Kidney (tissue), 13 donors: ENCODE measurements at regions not wholly inside any gene's neighbourhood (a gene's known extent, or its start where the extent isn't known, plus 50 kb on each side); places are given as distances from the start of the nearest gene placed in this dataset.

Experiments
- DNase-seq, 5 donors: peaks; one replicate each; pipeline ENCODE4 v3.0.0-alpha.2; 2013 to 2020
- FAIRE-seq: peaks from 2 replicates; lab custom pipeline; 2012; peaks lifted over from hg19 to GRCh38; lab: Jason Lieb, UNC
- H3K27ac ChIP-seq, 2 donors: one replicate each; pipeline ENCODE4 v1.7.0; 2013; ENCODE audit warnings: low read depth in 2 of 2, low read length in 2 of 2, inconsistent platforms in 1 of 2
- H3K27me3 ChIP-seq: one replicate; pipeline ENCODE4 v1.7.1; 2013; ENCODE audit warnings: low read length, inconsistent platforms; ENCODE audit not compliant: control insufficient read depth, insufficient read depth
- H3K36me3 ChIP-seq, 3 donors: one replicate each; pipeline versions ENCODE4 v1.7.0 to v1.7.1; 2013; ENCODE audit warnings: low read length in 3 of 3, control low read depth in 1 of 3, inconsistent platforms in 1 of 3; ENCODE audit not compliant: insufficient read depth in 3 of 3, control insufficient read depth in 2 of 3
- H3K4me1 ChIP-seq, 3 donors: one replicate each; pipeline versions ENCODE4 v1.7.0 to v1.7.1; 2013; ENCODE audit warnings: low read length in 3 of 3, inconsistent platforms in 1 of 3, low read depth in 1 of 3; ENCODE audit not compliant: control insufficient read depth in 2 of 3, insufficient read depth in 2 of 3
- H3K4me3 ChIP-seq, 3 donors: one replicate each; pipeline versions ENCODE4 v1.7.0 to v1.8.1; 2013; ENCODE audit warnings: low read length in 3 of 3, control low read depth in 1 of 3, inconsistent platforms in 1 of 3
- H3K9ac ChIP-seq, 3 donors: one replicate each; pipeline versions ENCODE4 v1.7.0 to v1.7.1; 2013; ENCODE audit warnings: low read length in 3 of 3, control low read depth in 1 of 3, inconsistent platforms in 1 of 3
- H3K9me3 ChIP-seq, 3 donors: one replicate each; pipeline versions ENCODE4 v1.7.0 to v1.7.1; 2013; ENCODE audit warnings: low read length in 3 of 3, control low read depth in 1 of 3, inconsistent platforms in 1 of 3; ENCODE audit not compliant: control insufficient read depth in 2 of 3, insufficient read depth in 1 of 3
- CTCF ChIP-seq: IDR thresholded peaks from 3 replicates; pipeline ENCODE4 v1.5.1; 2012; ENCODE audit warnings: mild to moderate bottlenecking, moderate library complexity, borderline replicate concordance; ENCODE audit not compliant: insufficient read depth; ENCODE audit errors: extremely low read depth
- intact Hi-C: fragments of 100-400 bp; cut with DNase I; formaldehyde crosslinking; loops from one replicate; pipeline ENCODE4 v1.11.1; 2022
- donor health status: control.
- donor health status: control.
- donor health status: control.
- donor health status: control.
- donor health status: control.
- donor health status: DM: yes; HTN: yes; CAD: no.
- donor health status: Normal renal cell carcinoma (clear cell type).

GRCh38 chr9:108709997-108710396, 145.8 kb downstream of the ACTL7B start:
- TF ChIP-seq CTCF = no peak

GRCh38 chr9:108709126-108709525, 146.7 kb downstream of the ACTL7B start:
- no peak for TF ChIP-seq CTCF
- Histone ChIP-seq H3K4me3 (no peak overlapping the region), H3K27ac (no peak overlapping the region), H3K4me1 (no peaks in the 10 kb centered on the region), H3K9ac (no peak overlapping the region), H3K9me3 (no peaks in the 10 kb centered on the region), H3K27me3 (no peaks in the 10 kb centered on the region), H3K36me3 (no peaks in the 10 kb centered on the region)
- intact Hi-C loops = no loop called here
- DNase-seq = no peak
- FAIRE-seq = no peak

More at GRCh38 chr9:108709997-108710396, 145.8 kb downstream of the ACTL7B start:
- H3K9me3 ChIP-seq = no peaks in the 10 kb centered on the region
- no peak overlapping the region for H3K4me3 ChIP-seq
- H3K9ac ChIP-seq = no peak overlapping the region
- no peaks in the 10 kb centered on the region for H3K36me3 ChIP-seq
- H3K27me3 ChIP-seq = no peaks in the 10 kb centered on the region
- no peak for DNase-seq
- H3K4me1 ChIP-seq = no peaks in the 10 kb centered on the region
- intact Hi-C loops = no loop called here
- H3K27ac ChIP-seq = no peak overlapping the region
- no peak for FAIRE-seq

- intact Hi-C loops = no loop called here
- H3K4me1 ChIP-seq = no peaks in the 10 kb centered on the region
- H3K9ac ChIP-seq = no peak overlapping the region
- H3K9me3 ChIP-seq = no peaks in the 10 kb centered on the region
- no peak for DNase-seq
- no peaks in the 10 kb centered on the region for H3K36me3 ChIP-seq
- no peak for FAIRE-seq
- no peak overlapping the region for H3K27ac ChIP-seq
- no peaks in the 10 kb centered on the region for H3K27me3 ChIP-seq
- H3K4me3 ChIP-seq = no peak overlapping the region
- no peak for TF ChIP-seq CTCF
These were observed 147.3 kb downstream of the ACTL7B start for GRCh38 chr9:108708448-108708847.

GRCh38 chr9:108707120-108707519, 148.7 kb downstream of the ACTL7B start:
- FAIRE-seq (no peak), DNase-seq (no peak)
- intact Hi-C loops = no loop called here
- no peak overlapping the region for H3K4me3 ChIP-seq
- TF ChIP-seq CTCF = no peak
- no peaks in the 10 kb centered on the region for H3K36me3 ChIP-seq
- no peaks in the 10 kb centered on the region for H3K27me3 ChIP-seq
- no peak overlapping the region for H3K9ac ChIP-seq
- H3K27ac ChIP-seq = no peak overlapping the region
- no peaks in the 10 kb centered on the region for H3K4me1 ChIP-seq
- no peaks in the 10 kb centered on the region for H3K9me3 ChIP-seq
